ENCODE measurements at regions not wholly inside any gene's neighbourhood (a gene's known extent, or its start where the extent isn't known, plus 50 kb on each side); places are given as distances from the start of the nearest gene placed in this dataset.

- no peak for ATAC-seq
- no peak for TF ChIP-seq OSR1 (CRISPR knock-in tag; IDR thresholded peaks at IDR 0.05)
- TF ChIP-seq RARB (CRISPR knock-in tag; IDR thresholded peaks at IDR 0.05) = no peak
- no peak for TF ChIP-seq ZC3H10 (CRISPR knock-in tag; IDR thresholded peaks at IDR 0.05)
- no peak for TF ChIP-seq ZNF70 (CRISPR knock-in tag; IDR thresholded peaks at IDR 0.05)
- no peak for TF ChIP-seq CSDC2 (CRISPR knock-in tag; IDR thresholded peaks at IDR 0.05)
Measured at GRCh38 chr2:10995366-10995970, 83.7 kb downstream of the KCNF1 start.

- TF ChIP-seq, protein P1, sequence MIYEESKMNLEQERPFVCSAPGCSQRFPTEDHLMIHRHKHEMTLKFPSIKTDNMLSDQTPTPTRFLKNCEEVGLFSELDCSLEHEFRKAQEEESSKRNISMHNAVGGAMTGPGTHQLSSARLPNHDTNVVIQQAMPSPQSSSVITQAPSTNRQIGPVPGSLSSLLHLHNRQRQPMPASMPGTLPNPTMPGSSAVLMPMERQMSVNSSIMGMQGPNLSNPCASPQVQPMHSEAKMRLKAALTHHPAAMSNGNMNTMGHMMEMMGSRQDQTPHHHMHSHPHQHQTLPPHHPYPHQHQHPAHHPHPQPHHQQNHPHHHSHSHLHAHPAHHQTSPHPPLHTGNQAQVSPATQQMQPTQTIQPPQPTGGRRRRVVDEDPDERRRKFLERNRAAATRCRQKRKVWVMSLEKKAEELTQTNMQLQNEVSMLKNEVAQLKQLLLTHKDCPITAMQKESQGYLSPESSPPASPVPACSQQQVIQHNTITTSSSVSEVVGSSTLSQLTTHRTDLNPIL (CRISPR knock-in tag; IDR thresholded peaks at IDR 0.05; ENCODE audit: low read depth) = no peak
- no peak for TF ChIP-seq ZNF8 (CRISPR knock-in tag; IDR thresholded peaks at IDR 0.05)
- TF ChIP-seq ARNTL (CRISPR knock-in tag; IDR thresholded peaks at IDR 0.05; ENCODE audit: borderline replicate concordance, low read depth) = no peak
- TF ChIP-seq CSDC2 (CRISPR knock-in tag; IDR thresholded peaks at IDR 0.05) = no peak
- TF ChIP-seq PATZ1 (CRISPR knock-in tag; IDR thresholded peaks at IDR 0.05; ENCODE audit: borderline replicate concordance) = no peak
- no peak for TF ChIP-seq POU6F1 (CRISPR knock-in tag; IDR thresholded peaks at IDR 0.05; ENCODE audit: borderline replicate concordance, low read depth)
- no peak for TF ChIP-seq PPARA (CRISPR knock-in tag; IDR thresholded peaks at IDR 0.05; ENCODE audit: borderline replicate concordance)
- no peak for TF ChIP-seq ZNF565 (CRISPR knock-in tag; conservative IDR thresholded peaks at IDR 0.05; ENCODE audit: low read depth)
- TF ChIP-seq TOX (CRISPR knock-in tag; IDR thresholded peaks at IDR 0.05; ENCODE audit: borderline replicate concordance) = no peak
- TF ChIP-seq, protein P2, sequence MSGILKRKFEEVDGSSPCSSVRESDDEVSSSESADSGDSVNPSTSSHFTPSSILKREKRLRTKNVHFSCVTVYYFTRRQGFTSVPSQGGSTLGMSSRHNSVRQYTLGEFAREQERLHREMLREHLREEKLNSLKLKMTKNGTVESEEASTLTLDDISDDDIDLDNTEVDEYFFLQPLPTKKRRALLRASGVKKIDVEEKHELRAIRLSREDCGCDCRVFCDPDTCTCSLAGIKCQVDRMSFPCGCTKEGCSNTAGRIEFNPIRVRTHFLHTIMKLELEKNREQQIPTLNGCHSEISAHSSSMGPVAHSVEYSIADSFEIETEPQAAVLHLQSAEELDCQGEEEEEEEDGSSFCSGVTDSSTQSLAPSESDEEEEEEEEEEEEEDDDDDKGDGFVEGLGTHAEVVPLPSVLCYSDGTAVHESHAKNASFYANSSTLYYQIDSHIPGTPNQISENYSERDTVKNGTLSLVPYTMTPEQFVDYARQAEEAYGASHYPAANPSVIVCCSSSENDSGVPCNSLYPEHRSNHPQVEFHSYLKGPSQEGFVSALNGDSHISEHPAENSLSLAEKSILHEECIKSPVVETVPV (CRISPR knock-in tag; IDR thresholded peaks at IDR 0.05) = no peak
- no peak for TF ChIP-seq RARB (CRISPR knock-in tag; IDR thresholded peaks at IDR 0.05)
- no peak for TF ChIP-seq SNAI2 (CRISPR knock-in tag; IDR thresholded peaks at IDR 0.05)
- TF ChIP-seq OSR1 (CRISPR knock-in tag; IDR thresholded peaks at IDR 0.05) = no peak
- TF ChIP-seq ZC3H10 (CRISPR knock-in tag; IDR thresholded peaks at IDR 0.05) = no peak
- no peak for TF ChIP-seq ESRRG (CRISPR knock-in tag; IDR thresholded peaks at IDR 0.05)
- TF ChIP-seq BACH2 (CRISPR knock-in tag; IDR thresholded peaks at IDR 0.05; ENCODE audit: borderline replicate concordance) = no peak
- TF ChIP-seq ZFP30 (CRISPR knock-in tag; IDR thresholded peaks at IDR 0.05) = no peak
- TF ChIP-seq, protein P3, sequence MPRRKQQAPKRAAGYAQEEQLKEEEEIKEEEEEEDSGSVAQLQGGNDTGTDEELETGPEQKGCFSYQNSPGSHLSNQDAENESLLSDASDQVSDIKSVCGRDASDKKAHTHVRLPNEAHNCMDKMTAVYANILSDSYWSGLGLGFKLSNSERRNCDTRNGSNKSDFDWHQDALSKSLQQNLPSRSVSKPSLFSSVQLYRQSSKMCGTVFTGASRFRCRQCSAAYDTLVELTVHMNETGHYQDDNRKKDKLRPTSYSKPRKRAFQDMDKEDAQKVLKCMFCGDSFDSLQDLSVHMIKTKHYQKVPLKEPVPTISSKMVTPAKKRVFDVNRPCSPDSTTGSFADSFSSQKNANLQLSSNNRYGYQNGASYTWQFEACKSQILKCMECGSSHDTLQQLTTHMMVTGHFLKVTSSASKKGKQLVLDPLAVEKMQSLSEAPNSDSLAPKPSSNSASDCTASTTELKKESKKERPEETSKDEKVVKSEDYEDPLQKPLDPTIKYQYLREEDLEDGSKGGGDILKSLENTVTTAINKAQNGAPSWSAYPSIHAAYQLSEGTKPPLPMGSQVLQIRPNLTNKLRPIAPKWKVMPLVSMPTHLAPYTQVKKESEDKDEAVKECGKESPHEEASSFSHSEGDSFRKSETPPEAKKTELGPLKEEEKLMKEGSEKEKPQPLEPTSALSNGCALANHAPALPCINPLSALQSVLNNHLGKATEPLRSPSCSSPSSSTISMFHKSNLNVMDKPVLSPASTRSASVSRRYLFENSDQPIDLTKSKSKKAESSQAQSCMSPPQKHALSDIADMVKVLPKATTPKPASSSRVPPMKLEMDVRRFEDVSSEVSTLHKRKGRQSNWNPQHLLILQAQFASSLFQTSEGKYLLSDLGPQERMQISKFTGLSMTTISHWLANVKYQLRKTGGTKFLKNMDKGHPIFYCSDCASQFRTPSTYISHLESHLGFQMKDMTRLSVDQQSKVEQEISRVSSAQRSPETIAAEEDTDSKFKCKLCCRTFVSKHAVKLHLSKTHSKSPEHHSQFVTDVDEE (CRISPR knock-in tag; IDR thresholded peaks at IDR 0.05) = no peak
- no peak for TF ChIP-seq ISL1 (CRISPR knock-in tag; IDR thresholded peaks at IDR 0.05)
- TF ChIP-seq TCF4 (CRISPR knock-in tag; IDR thresholded peaks at IDR 0.05; ENCODE audit: borderline replicate concordance) = no peak
- ATAC-seq = peak; percentile 81
Measured at GRCh38 chr2:11004199-11004598, 92.5 kb downstream of the KCNF1 start.

GRCh38 chr2:11005032-11005431 is 93.3 kb downstream of the KCNF1 start:
- ATAC-seq = no peak
- TF ChIP-seq ZC3H10 (CRISPR knock-in tag; IDR thresholded peaks at IDR 0.05) = no peak
- TF ChIP-seq RARB (CRISPR knock-in tag; IDR thresholded peaks at IDR 0.05) = no peak
- TF ChIP-seq ISL1 (CRISPR knock-in tag; IDR thresholded peaks at IDR 0.05) = no peak
- no peak for TF ChIP-seq ZNF70 (CRISPR knock-in tag; IDR thresholded peaks at IDR 0.05)
- TF ChIP-seq GLIS3 (CRISPR knock-in tag; IDR thresholded peaks at IDR 0.05) = no peak
- TF ChIP-seq ZFP30 (CRISPR knock-in tag; IDR thresholded peaks at IDR 0.05) = no peak
- no peak for TF ChIP-seq PPARA (CRISPR knock-in tag; IDR thresholded peaks at IDR 0.05; ENCODE audit: borderline replicate concordance)
- no peak for TF ChIP-seq PATZ1 (CRISPR knock-in tag; IDR thresholded peaks at IDR 0.05; ENCODE audit: borderline replicate concordance)
- no peak for TF ChIP-seq POU6F1 (CRISPR knock-in tag; IDR thresholded peaks at IDR 0.05; ENCODE audit: borderline replicate concordance, low read depth)
- TF ChIP-seq TOX (CRISPR knock-in tag; IDR thresholded peaks at IDR 0.05; ENCODE audit: borderline replicate concordance) = no peak
- no peak for TF ChIP-seq ARNTL (CRISPR knock-in tag; IDR thresholded peaks at IDR 0.05; ENCODE audit: borderline replicate concordance, low read depth)

All from SK-N-SH treated with all-trans-retinoic acid at 6 μM for 48 hours (cell line).